Panc1 (cell line): ENCODE measurements at regions not wholly inside any gene's neighbourhood (a gene's known extent, or its start where the extent isn't known, plus 50 kb on each side); places are given as distances from the start of the nearest gene placed in this dataset.

Source experiments
- ATAC-seq: fragments of 200-7000 bp; cut with Tn5 transposase; 2 replicates; pipeline ENCODE4 v1.9.1; 2020; ENCODE audit warnings: mild to moderate bottlenecking, moderate library complexity
- BruUV-seq: library from RNA; stranded (reverse); fragments of 400-500 nt; replicated peaks from 2 replicates; lab custom pipeline; 2021; lab: Mats Ljungman, UMichigan
- CTCF ChIA-PET: fragments of 300-600 bp; sonication (Branson Sonifier 250); formaldehyde crosslinking; loops from one replicate; lab custom pipeline; 2022; ENCODE audit warnings: antibody characterized with exemption; lab: Charles Lee
- POLR2A ChIA-PET: fragments of 300-600 bp; sonication (Branson Sonifier 250); formaldehyde crosslinking; loops from one replicate; lab custom pipeline; 2022; ENCODE audit warnings: antibody characterized with exemption; lab: Charles Lee
- DNase-seq: peaks from one replicate; pipeline ENCODE4 v3.0.0-alpha.2; 2010; ENCODE audit warnings: low read depth, low spot score
- H3K27ac ChIP-seq: 2 replicates; pipeline ENCODE4 v1.5.1; 2011; ENCODE audit warnings: mild to moderate bottlenecking, low read length, inconsistent platforms
- H3K27me3 ChIP-seq: fragments of 200-500 bp; sonication (Bioruptor generic); 2 replicates; pipeline ENCODE4 v1.6.0; 2014; ENCODE audit warnings: low read length, inconsistent platforms; ENCODE audit not compliant: control insufficient read depth, insufficient read depth
- H3K36me3 ChIP-seq: fragments of 200-500 bp; sonication (Bioruptor generic); 2 replicates; pipeline ENCODE4 v1.5.1; 2014; ENCODE audit warnings: inconsistent platforms, mild to moderate bottlenecking, low read length, moderate library complexity; ENCODE audit not compliant: control insufficient read depth, insufficient read depth
- H3K4me1 ChIP-seq: 2 replicates; pipeline ENCODE4 v1.5.1; 2011; ENCODE audit warnings: inconsistent platforms, mild to moderate bottlenecking, low read length, moderate library complexity; ENCODE audit not compliant: control insufficient read depth, insufficient read depth
- H3K4me3 ChIP-seq, 2 experiments: 2 replicates each; pipeline ENCODE4 v1.5.1; 2011 to 2012; ENCODE audit warnings: low read depth in 2 of 2, low read length in 2 of 2, mild to moderate bottlenecking in 2 of 2, inconsistent platforms in 1 of 2, moderate library complexity in 1 of 2
- H3K9me3 ChIP-seq: fragments of 200-500 bp; sonication (Bioruptor generic); 2 replicates; pipeline ENCODE4 v1.5.1; 2014; ENCODE audit warnings: low read depth, mild to moderate bottlenecking, inconsistent platforms, low read length, moderate library complexity; ENCODE audit not compliant: control insufficient read depth, insufficient read depth
- CTCF ChIP-seq: fragments of 450-650 bp; IDR thresholded peaks from 2 replicates; pipeline ENCODE4 v1.5.1; 2017; ENCODE audit warnings: mild to moderate bottlenecking
- POLR2AphosphoS5 ChIP-seq: IDR thresholded peaks from 2 replicates; pipeline ENCODE4 v1.6.1; 2012; ENCODE audit warnings: mild to moderate bottlenecking, low read depth, low read length, moderate library complexity
- REST ChIP-seq, 2 experiments: IDR thresholded peaks; 2 replicates each; pipeline ENCODE4 v1.6.1; 2011 to 2012; ENCODE audit warnings: low read depth in 2 of 2, control low read depth in 1 of 2, low read length in 1 of 2, mild to moderate bottlenecking in 1 of 2, moderate library complexity in 1 of 2; ENCODE audit not compliant: insufficient read depth in 1 of 2
- SIN3A ChIP-seq: IDR thresholded peaks from 2 replicates; pipeline ENCODE4 v1.6.1; 2012; ENCODE audit warnings: low read depth, mild to moderate bottlenecking, low read length, moderate library complexity, borderline replicate concordance; ENCODE audit not compliant: insufficient read depth
- TCF7L2 ChIP-seq: IDR thresholded peaks from 2 replicates; pipeline ENCODE4 v1.6.1; 2011; ENCODE audit warnings: mild to moderate bottlenecking, low read depth, low read length, inconsistent platforms
- in situ Hi-C: cut with HindIII; loops from 2 replicates; pipeline ENCODE4 v1.10.0; 2016; ENCODE audit warnings: low sequenced_read_pairs, low pct_unique_long_range_greater_than_20kb
- intact Hi-C: fragments of 100-400 bp; cut with micrococcal nuclease; formaldehyde crosslinking; loops from one replicate; pipeline ENCODE4 v1.10.0; 2022; ENCODE audit not compliant: unreplicated experiment

GRCh38 chr20:12928358-12928754, 80.4 kb upstream of the SPTLC3 start:
- CTCF ChIA-PET = no interaction called here
- POLR2A ChIA-PET = no interaction called here

GRCh38 chr20:12928755-12929401, 79.9 kb upstream of the SPTLC3 start:
- intact Hi-C loops = no loop called here
- ATAC-seq (no peak), DNase-seq (no peak)
- no TSS peak for BruUV-seq
- in situ Hi-C loops = no loop called here
- Histone ChIP-seq H3K9me3 (no peaks in the 10 kb centered on the region), H3K4me1 (no peaks in the 10 kb centered on the region), H3K36me3 (no peaks in the 10 kb centered on the region), H3K27ac (no peak overlapping the region), H3K4me3 (no peak overlapping the region), H3K27me3 (no peaks in the 10 kb centered on the region)
- TF ChIP-seq TCF7L2 (no peak), POLR2AphosphoS5 (no peak), CTCF (no peak), SIN3A (no peak), REST (IDR thresholded peaks at IDR 0.05; ENCODE audit: insufficient read depth in 1 of 2, low read depth in 2 of 2, low read length in 1 of 2) (no peak)
- POLR2A ChIA-PET = no interaction called here
- CTCF ChIA-PET = no interaction called here

More at GRCh38 chr20:12928358-12928754, 80.4 kb upstream of the SPTLC3 start:
- no peaks in the 10 kb centered on the region for H3K4me1 ChIP-seq
- H3K9me3 ChIP-seq = no peaks in the 10 kb centered on the region
- no peaks in the 10 kb centered on the region for H3K27me3 ChIP-seq
- intact Hi-C loops (no loop called here), in situ Hi-C loops (no loop called here)
- TF ChIP-seq TCF7L2 (no peak), CTCF (no peak), REST (IDR thresholded peaks at IDR 0.05; ENCODE audit: insufficient read depth in 1 of 2, low read depth in 2 of 2, low read length in 1 of 2) (no peak), POLR2AphosphoS5 (no peak), SIN3A (no peak)
- no peaks in the 10 kb centered on the region for H3K36me3 ChIP-seq
- no peak overlapping the region for H3K27ac ChIP-seq
- H3K4me3 ChIP-seq = no peak overlapping the region
- ATAC-seq (no peak), DNase-seq (no peak)
- no TSS peak for BruUV-seq
